ENCODE measurements at regions not wholly inside any gene's neighbourhood (a gene's known extent, or its start where the extent isn't known, plus 50 kb on each side); places are given as distances from the start of the nearest gene placed in this dataset.

DNA sequence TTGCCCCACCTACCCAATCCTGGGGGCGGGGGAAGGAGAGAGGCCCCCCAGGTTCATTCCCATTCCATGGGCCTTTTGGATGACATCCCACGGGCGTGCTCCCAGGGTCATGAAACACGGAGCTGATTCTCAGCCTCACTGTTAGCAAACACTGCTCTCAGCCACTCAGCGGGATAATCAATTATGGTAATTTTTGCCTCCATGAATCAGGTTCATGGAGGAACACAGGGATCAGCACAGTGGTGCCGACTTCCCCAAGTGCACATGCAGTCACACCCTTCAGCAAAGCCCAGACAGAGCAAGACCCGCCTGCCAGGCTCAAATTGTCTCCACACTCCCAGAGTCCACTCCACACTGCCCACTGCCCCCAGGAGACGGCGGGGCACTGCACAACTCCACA, 164.6 kb downstream of the ENGASE start:
- TF ChIP-seq, protein P1, sequence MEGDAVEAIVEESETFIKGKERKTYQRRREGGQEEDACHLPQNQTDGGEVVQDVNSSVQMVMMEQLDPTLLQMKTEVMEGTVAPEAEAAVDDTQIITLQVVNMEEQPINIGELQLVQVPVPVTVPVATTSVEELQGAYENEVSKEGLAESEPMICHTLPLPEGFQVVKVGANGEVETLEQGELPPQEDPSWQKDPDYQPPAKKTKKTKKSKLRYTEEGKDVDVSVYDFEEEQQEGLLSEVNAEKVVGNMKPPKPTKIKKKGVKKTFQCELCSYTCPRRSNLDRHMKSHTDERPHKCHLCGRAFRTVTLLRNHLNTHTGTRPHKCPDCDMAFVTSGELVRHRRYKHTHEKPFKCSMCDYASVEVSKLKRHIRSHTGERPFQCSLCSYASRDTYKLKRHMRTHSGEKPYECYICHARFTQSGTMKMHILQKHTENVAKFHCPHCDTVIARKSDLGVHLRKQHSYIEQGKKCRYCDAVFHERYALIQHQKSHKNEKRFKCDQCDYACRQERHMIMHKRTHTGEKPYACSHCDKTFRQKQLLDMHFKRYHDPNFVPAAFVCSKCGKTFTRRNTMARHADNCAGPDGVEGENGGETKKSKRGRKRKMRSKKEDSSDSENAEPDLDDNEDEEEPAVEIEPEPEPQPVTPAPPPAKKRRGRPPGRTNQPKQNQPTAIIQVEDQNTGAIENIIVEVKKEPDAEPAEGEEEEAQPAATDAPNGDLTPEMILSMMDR (conservative IDR thresholded peaks at IDR 0.05 in 1 of 2, IDR thresholded peaks at IDR 0.05 in 1 of 2; ENCODE audit: extremely low read depth in 1 of 2, insufficient read depth in 1 of 2, low read depth in 1 of 2, low read length in 2 of 2): no peak
- TF ChIP-seq EZH2 (IDR thresholded peaks at IDR 0.05; ENCODE audit: borderline replicate concordance, low read length): no peak

Measured in mammary epithelial cell (primary cell).